ENCODE measurements at regions not wholly inside any gene's neighbourhood (a gene's known extent, or its start where the extent isn't known, plus 50 kb on each side); places are given as distances from the start of the nearest gene placed in this dataset.

DNA sequence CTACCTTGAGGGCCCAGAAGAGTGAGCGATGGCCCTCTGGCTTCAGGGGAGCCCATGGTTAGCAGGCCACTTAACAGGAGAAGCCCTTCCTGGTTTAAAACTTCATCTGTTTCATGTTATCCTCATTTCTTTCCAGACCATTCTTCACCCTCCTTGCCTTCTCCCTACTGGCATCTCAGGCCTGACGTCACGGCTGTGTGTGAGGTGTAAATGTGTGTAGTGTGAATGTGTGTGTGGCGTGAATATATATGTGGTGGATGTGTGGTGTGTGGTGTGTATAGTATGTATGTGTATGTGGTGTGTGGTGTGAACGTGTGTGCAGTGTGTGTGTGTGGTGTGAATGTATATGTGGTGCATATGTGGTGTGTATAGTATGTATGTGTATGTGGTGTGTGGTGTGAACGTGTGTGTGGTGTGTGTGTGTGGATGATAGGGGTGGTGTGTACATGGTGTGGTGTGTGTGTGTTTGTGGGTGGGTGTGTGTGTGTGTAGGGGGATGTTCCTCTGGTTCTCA, 88.5 kb downstream of the SOD2 start:
- no peak for TF ChIP-seq POLR2A (IDR thresholded peaks at IDR 0.05; ENCODE audit: low read length)
- TF ChIP-seq GATA1 (IDR thresholded peaks at IDR 0.05; ENCODE audit: low read depth, low read length) = no peak
